Cardiac septum (tissue), 1 donor: ENCODE measurements at regions not wholly inside any gene's neighbourhood (a gene's known extent, or its start where the extent isn't known, plus 50 kb on each side); places are given as distances from the start of the nearest gene placed in this dataset.
A peak's percentile ranks its signal among the peaks of the same experiment; 100 is the strongest.

Experiments
- DNase-seq: peaks from one replicate; pipeline ENCODE4 v3.0.0-alpha.2; 2020; ENCODE audit warnings: low spot score
- intact Hi-C: fragments of 100-400 bp; cut with DNase I; formaldehyde crosslinking; loops from one replicate; pipeline ENCODE4 v1.14.0; 2022
- donor health status: DM: no; HTN: no; CAD: no.

DNA sequence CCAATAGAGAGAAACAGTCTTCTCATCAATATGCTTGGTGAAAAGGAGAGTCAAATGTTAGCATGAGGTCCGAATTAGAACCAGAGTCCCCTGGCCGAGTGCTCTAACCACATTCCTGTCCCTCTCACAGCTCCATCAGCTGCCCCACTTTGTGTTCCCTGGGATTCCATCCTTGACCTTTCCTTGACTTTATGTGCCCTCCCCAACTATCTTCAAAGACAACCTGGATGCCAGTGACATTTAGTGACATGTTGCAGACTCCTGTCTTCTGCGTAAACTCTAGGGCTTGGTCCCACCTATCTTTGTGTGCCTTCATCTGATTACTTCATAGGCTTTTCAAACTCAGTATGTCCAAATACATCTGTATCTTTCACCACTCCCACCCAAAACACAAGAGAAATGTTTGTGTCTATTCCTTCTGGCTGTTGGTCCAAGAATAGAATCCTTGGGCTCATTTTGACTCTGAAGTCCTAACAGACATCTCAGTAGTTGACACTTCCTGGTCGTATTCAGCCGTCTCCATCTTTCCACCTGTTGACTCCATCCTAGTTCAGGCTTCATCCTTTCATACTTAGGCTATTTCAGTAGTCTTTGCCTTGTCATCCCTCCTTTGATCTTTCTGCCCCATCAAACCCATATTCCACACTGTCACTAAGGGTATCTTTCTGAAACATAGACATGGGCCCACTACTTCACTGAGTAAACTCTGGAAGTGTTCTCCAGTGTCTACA is 101.4 kb upstream of the CD180 start:
- intact Hi-C loops, result no loop called here
- no peak for DNase-seq

DNA sequence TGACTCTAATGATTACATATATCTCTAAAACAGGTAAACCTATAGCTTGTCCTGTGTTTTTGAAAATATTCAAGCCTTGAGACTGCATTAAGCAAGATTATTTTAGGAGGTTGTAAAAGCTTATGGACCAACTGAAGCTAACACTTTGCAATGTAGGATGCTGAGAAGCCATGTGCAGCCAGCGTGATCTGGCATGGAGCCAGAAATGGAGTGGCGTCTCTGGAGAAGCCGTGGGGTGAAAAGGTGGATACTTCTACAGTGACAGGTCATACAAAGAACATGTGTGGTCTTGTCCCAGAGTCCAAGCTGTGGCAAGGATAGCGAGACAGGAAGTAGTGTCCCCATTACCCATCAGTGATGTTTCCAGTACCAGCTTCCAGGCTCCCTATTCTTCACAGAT is 100.8 kb upstream of the CD180 start:
- DNase-seq, result no peak
- intact Hi-C loops, result no loop called here

DNA sequence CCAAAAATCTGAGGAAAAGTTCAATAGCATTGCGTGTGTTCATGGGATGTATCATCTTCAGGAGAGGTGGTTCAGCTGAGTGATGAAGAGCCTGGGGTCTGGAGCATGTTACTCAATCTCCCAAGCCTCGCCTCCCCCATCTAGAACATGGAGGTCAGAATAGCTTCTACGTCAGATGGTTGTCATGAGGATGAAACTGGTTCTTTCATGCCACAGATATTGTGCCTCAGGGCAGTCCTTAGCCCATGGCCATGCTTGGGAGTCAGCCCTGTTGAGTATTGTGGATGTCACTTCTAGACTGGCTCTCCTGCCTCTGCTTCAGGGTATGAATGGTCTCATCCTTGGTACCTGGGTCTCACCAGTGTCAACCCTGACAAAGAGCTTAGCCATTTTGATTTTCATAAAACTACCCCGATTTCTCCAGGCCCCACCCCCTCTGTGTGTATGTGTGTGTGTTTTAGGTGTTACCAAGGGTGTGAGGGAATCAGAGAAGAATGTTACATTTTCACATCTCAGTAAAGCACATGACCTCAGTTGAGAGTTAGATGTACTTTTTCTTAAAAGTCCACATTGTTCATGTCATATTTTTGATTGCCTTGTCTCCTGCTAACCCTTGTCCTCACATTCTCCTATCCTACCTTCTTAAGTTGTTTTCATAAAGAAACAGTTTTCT is 97.8 kb upstream of the CD180 start:
- intact Hi-C loops, result no loop called here
- DNase-seq, result no peak

DNA sequence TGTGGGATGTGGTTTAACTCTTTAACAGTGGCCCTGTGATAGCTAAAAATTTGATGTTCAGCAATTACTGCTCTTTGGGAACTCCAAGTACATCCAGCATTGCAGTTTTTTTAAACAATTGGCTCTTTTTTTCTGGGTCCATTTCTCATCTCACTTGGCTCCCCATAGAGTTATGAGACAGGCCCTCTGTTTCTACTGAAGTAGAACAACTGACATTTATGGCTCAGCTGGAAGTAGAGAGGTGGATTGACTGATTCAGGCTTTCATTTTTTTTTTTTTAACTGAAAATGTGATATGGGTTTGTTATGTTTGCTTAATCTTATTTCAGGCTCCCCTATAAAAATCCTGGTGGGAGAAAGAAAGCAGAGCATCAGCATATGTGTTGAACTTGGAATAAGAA is 96.6 kb upstream of the CD180 start:
- intact Hi-C loops, result no loop called here
- DNase-seq, result no peak

DNA sequence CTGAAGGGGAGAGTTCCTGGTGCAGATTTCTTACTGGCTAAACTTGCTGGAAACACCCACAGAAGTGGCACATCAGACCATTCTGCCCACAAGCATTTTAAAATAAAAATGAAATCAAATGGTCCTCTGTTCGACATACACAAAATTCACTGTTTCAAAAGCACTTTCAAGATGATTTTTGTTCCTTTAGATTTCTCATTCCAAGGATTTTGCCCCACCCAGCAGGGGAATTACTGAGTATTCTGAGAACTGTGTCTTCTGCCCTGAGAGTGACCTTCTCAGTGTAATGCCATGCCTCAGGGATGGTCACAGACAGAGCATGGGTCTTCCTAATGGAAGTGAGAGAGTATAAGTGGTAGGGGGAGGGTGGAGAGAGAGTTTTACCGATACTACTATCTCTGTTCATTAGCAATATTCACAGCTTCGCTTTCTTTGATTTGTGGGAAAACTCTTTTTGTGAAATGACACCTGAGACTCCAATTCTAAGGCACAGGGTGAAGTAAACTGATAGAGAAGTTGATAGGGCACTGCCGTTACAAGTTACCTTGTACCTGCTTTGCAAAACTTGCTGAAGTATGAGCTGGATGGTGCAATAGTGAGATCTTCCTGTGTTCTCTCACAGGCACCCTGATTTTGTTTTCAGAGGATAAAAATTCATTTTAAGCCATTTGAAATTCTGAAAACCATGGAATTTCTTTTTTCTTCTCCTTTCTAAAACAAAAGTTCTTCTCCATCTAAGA is 95.8 kb upstream of the CD180 start:
- DNase-seq, result no peak

DNA sequence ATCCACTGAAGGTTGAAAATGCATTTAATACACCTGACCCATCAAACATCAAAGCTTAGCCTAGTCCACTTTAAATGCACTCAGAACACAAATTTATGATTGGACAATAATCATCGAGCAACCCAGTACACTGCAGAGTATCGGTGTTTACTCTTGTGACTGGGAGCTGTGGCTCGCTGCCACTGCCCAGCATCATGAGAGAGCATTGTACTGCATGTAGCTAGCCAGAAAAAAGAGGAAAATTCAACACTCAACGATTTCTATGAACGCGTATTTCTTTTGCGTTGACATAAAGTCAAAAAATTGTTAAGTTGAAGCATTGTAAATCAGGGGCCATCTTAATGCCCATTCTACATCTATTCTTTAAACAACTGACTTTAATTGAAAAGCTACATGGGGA is 95.1 kb upstream of the CD180 start:
- DNase-seq, result no peak
- intact Hi-C loops, result no loop called here

More for the DNA sequence above, 95.8 kb upstream of the CD180 start:
- intact Hi-C loops, result no loop called here

DNA sequence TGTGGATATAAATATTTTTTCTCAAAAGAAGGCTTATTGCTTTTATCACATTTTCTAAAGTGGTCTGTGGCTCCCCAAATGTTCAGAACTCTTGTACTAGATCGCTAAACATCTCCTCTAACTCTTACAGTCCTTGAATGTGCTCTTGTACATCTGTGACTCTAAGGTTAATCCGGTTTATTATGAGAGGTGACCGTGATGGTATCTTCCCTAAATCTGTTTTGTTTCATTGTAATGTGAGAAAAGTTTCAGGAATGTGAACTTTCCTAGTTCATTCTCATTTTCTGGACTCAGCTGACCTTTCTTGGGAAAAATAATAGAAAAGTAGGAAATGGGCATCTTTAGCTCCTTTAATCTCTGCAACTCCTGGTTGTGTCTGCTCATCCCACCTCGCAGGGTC is 94.5 kb upstream of the CD180 start:
- DNase-seq, result no peak
- intact Hi-C loops, result no loop called here

DNA sequence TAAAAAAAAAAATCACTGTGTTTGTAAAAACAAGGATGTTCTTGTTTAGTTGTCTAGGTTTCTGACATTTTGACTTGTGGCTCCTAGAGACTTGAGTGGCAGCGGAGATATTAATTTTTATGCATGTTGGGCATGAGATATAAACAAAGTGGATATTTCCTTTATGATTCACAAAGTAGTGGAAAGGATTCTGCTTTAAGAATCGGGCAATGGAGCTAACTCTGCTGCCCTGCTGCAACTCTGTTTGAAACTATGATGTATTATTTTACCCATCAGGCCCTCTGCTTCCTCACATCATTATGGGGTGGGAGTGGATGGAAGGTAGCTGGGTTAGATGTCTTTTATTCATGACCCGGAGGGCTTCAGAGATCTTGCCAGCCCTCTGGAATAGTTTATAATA is 94.1 kb upstream of the CD180 start:
- no peak for DNase-seq
- intact Hi-C loops, result no loop called here

DNA sequence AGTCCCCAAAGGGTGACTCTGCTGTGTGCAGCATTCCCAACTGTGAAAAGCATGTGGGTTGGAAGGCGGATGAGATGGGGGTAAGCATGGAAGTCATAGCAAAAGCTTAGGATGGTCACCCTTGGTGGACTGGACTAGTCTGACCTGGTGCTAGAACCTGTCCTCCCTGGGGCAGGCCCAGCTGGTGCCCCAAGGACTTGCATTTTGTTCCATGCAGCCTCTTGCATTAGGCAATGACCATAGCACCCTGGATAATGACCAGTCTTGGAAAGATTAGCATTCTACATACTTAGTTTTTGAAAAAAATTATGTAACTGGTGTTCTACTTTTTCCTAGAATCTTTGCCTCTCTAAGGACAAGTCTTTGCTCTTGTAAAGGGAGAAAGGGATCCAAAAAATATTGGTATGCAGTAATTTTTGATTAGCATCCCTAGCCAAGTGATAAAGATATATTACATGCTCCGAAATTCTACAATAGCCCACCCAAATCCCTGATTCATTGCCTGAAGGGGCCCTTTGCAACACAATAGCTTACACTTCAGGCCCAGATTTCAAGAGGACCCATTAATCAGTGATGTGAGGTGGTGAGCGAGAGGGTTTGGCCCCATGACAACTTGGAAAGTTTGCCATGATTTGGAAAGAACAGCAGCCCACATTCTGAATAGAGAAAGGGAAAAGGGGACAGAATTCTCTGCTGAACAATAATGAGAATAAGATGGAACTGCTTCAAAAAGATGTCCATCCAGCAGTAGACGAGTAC is 93.3 kb upstream of the CD180 start:
- intact Hi-C loops, result no loop called here
- DNase-seq, result no peak

DNA sequence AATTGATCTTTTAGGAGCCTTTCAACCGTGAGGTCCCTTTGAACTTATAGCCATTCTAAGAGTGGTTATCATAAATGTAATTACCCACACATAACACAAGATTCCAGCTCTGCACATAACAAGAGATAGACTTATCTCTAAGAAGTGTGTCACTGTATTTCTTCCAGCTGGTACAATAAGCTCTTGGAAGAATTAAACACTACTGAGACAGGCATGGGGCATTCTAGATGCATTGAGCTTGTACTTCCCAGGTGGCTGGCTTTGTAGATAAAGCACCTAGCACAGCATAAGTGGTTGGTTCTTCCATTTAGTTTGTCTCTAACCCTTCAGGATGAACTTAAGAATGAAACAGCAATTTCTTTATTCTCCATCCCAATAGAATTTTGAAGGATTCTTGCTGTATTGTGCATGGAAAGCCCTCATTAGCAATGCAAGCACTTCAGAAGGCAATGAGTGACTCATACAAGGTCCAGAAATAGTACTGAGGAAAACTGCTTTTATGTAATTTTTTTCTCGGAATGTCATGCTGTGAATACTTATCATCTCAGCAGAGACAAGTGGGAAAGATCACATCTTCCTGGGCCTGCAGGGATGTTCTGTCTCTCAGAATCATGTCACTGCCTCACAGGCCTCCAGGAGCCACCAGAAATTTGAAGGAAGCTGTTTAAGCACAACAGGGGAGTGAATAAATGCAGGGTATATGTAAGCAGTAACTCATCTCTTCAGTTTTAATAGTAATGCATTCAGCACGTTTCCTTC is 91.1 kb upstream of the CD180 start:
- DNase-seq, result no peak
- intact Hi-C loops, result no loop called here

DNA sequence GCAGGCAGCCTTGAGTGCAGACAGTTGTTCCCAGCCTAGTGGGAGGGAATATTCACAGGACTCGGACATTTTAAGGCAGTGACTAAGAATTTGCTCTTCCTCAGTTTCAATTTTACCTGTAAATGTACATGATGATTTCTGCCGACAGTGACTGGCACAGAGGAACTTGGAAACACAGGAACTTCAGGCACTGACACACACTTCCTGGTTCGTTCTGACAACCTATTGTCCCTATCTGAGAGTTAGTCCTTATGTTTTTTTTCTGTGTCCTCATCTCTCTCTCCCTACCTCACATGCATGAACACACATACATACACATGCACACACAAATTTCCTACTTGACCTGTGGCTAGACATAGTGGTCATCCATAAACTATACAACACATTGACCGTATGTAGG is 89.4 kb upstream of the CD180 start:
- intact Hi-C loops, result no loop called here
- no peak for DNase-seq

DNA sequence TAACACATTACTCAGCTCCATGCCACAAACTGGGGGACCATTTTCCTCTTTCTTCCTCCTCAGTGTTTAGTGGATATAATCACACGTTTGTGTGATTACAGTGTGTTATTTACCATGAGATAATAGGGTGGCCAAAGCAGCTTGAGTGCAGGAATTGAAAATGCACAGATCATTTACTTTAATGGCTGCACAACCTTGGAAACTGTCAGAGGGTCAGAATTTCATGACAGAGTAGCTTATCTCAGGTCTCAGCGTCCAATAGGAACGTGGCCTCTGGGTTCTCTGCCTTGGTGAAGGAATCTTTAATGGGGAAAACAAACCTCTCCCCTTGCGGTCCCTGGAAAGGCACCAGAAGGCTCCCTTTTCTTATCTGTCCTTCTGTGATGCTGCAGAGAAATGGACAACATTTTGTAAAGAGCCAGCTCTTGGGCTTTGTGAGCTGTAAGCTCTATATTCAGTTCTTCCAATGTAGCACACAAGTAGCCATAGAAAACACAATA is 87.4 kb upstream of the CD180 start:
- no peak for DNase-seq
- intact Hi-C loops, result no loop called here

DNA sequence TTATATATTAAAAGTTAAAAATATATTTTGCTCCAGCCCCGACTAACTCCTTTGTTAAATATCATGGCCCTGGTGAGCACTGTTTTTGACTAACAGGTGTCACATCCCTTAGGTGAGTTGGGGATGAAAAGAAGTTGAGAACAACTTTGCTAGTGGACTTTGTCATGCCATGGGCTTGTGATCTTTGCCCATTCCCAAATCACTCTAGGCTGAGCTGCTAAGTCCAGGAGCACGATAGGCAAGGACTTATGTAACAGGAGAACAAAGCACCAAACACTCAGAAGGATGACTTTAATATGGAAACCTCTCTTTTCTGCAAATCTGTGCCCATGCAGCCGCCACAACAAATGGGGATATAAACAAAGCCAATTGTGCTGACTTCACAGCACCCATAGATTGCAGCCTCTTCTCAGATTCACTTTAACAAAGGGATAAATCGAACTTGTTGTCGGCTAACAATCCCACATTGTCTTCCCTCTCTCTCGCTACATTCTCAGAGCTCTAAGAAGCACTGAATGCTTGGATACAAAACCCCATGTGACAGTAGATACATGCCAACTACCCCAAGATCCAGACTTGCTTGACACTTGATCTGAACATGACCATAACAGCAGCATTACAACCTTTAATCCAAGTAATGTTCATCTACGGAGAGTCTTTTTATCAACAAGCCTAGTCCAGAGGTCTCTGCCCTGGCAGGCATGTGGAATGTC is 86.8 kb upstream of the CD180 start:
- no peak for DNase-seq
- intact Hi-C loops, result no loop called here

DNA sequence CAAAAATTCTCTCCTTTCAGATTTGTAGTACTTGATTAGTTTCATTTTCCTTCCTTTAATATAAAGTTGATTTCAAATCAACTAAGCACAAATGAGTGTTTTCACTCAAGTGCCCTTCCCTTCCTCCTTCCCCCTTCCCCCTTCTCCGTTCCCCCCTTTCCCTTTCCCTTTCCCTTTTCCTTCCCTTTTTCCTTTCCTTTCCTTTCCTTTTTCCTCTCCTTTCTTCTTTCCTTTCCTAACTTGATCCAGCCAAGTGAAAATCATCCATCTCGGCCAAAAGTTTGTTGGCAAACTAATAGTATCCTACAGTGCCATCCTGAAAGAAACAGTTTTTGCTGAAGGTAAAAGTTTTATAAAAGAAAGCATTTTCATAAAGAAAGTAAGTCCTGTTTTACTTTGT is 85.3 kb upstream of the CD180 start:
- intact Hi-C loops, result no loop called here
- DNase-seq, result no peak

DNA sequence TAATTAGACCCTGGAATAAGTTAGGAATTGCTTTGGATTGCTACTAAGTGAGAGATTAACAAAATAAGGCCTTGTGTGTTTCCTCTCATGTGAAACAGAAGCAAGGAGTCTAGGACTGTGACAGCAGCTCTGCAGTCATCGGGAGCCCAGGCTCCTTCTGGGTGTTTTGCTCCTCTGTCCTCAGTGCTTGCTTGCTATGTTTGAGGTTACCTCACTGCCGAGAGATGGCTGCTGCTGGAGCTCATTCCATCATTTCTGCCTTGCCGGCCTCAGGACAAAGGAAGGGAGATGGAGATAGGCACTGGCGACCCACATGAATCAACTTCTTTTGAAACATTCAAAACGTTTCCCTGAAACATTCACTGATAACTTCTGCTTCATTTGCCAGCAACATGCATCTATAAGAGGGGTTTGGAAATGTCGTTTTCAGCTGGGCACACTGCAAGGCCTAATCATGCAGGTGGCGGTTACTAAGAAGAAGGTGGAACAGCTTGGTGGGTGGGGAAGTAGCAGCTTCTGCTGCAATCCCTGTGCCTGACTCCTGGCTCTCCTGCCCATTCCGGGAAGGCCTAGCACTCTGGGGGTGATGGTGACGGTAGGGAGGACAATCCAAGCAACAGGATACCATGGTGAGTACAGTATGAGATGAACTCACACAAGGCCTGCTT is 77.2 kb upstream of the CD180 start:
- no peak for DNase-seq
- intact Hi-C loops, result no loop called here

DNA sequence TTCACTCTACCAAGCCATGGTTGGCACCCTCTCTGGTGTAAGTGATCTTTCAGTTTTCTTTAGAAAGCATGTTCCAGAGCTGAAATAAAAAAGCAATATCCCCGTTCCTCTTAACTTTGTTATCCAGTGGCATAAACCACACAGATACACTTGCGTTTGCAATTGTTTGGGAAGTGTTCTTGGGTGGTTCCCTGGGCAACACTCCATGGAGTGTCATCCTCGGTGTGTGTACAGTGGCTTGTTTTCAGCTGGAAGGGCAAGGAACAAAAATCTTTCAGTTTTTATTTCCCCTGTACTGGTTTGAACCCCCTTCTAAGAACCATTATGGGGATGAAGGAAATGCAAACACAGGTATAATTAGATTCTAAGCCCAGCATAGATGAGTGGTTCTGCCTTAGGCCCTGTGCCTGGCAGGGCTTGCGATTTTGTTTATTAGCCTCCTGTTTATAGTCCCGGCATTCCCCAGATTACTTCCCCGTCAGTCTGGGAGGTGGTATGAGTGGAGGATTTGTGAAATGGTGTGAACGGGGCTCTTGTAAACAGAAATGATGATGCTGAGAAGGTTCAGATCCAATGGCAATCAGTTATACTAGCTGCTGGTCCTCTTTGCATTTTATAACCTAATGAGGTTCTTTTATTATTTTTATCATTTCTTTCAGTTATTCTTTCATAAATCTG is 76.0 kb upstream of the CD180 start:
- intact Hi-C loops, result no loop called here

DNA sequence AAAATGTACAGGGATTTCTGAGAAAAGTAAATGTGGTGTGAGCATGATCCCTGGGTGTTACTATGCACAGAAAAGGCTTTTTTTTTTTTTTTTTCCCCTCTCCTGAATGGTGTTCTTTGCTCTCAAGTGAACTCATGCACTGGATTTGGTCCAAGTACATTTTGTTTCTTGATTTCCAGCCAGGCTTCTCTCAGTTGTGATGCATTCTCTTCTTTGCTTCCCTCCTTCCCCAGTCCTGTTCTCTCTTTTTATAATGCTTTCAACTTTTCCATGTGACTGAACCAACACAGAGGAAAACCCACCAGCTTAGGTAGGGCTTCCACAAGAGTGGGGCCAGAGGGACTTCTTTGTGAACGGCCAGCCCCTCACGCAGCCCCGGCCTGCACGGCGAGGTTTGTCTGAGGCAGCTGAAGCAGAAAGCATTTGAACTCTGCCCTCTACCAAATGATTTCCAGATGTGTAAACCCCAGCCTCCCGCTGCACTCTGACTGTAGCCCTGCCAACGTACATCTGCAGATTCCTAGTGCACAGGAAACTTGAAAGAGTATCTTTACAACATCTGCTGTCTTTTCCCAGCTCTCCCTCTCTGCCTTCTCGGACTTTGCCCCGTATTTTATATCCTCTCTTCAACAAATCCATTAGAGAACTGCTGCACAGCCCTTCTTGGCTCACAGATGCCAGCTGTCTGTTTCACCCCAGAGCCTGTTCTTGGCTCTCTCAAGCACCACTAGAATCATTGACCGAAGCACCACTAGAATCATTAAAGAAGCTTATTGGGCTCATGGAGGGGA is 71.8 kb upstream of the CD180 start:
- DNase-seq, result peak; percentile 76
- intact Hi-C loops, result no loop called here

More for the DNA sequence above, 76.0 kb upstream of the CD180 start:
- no peak for DNase-seq
